HG03066 (cell line): ENCODE measurements at regions not wholly inside any gene's neighbourhood (a gene's known extent, or its start where the extent isn't known, plus 50 kb on each side); places are given as distances from the start of the nearest gene placed in this dataset.

Experiments used
- ATAC-seq: cut with Tn5 transposase; IDR thresholded peaks from one replicate; pipeline ENCODE4 v1.9.1; 2021; ENCODE audit warnings: low read depth; ENCODE audit not compliant: unreplicated experiment

- no peak for ATAC-seq
Observed at GRCh38 chr12:42666671-42667243, 77.2 kb upstream of the PRICKLE1 start.

GRCh38 chr12:42663621-42664020 is 74.1 kb upstream of the PRICKLE1 start:
- ATAC-seq = no peak

GRCh38 chr12:42660968-42661937 is 71.7 kb upstream of the PRICKLE1 start:
- ATAC-seq = no peak

GRCh38 chr12:42660117-42660516 is 70.6 kb upstream of the PRICKLE1 start:
- no peak for ATAC-seq

GRCh38 chr12:42652048-42652447 is 62.5 kb upstream of the PRICKLE1 start:
- no peak for ATAC-seq

- no peak for ATAC-seq
Observed at GRCh38 chr12:42648061-42648460, 58.5 kb upstream of the PRICKLE1 start.

GRCh38 chr12:42643881-42644579 is 54.5 kb upstream of the PRICKLE1 start:
- no peak for ATAC-seq

- no peak for ATAC-seq
Observed at GRCh38 chr12:42641221-42641885, 51.8 kb upstream of the PRICKLE1 start.

GRCh38 chr12:42640391-42640790 is 50.8 kb upstream of the PRICKLE1 start:
- ATAC-seq = no peak

- no peak for ATAC-seq
Observed at GRCh38 chr12:42639556-42639955, 50.0 kb upstream of the PRICKLE1 start.
